ENCODE measurements at regions not wholly inside any gene's neighbourhood (a gene's known extent, or its start where the extent isn't known, plus 50 kb on each side); places are given as distances from the start of the nearest gene placed in this dataset.

DNA sequence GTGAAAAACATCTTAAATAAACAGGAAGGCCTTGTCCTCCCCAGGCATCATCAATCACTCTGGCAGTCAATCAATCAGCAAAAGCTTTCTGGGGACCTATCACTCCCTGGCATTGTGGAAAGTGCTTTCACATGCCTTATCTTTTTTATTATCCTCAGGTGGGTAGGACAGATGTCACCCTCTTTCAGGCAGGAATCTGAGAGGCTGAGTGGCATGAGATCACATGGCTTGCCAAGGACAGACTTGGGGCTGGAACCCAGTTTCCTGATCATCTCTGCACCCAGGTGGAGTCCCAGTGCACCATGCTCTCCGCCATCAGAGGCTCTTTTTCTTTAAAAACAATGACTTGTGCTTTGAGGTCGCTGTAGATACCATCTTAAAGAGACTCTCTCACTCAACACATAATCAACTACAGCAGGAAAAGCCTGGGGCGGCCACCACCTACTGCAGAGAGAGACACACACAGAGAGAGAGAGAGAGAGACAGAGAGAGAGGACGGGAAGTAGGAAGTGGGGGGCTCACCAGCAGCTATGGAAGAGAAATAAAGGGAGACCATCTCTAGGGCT lies 282.7 kb downstream of the PTTG2 start:
- DNase-seq (ENCODE audit: low read depth, low spot score): no peak
- ATAC-seq: no peak

More for the DNA sequence above, 282.7 kb downstream of the PTTG2 start:
- no peak overlapping the region for H3K27ac ChIP-seq (ENCODE audit: low read depth, low read length)
- intact Hi-C loops (cut with micrococcal nuclease): no loop called here
- no peak overlapping the region for H3K9ac ChIP-seq (ENCODE audit: low read length)
- H3K9me3 ChIP-seq (ENCODE audit: control insufficient read depth in 1 of 2, insufficient read depth in 1 of 2, low read depth in 1 of 2, low read length in 2 of 2): no peaks in the 10 kb centered on the region
- ChIA-PET POLR2A (no interaction called here), CTCF (no interaction called here), RAD21 (ENCODE audit: low non-redundant PET in 1 of 2, low total read pairs in 2 of 2, uncharacterized antibody in 2 of 2, unreplicated experiment in 2 of 2) (no interaction called here)
- TF ChIP-seq REST (IDR thresholded peaks at IDR 0.05; ENCODE audit: low read depth) (no peak), POLR2AphosphoS5 (IDR thresholded peaks at IDR 0.05; ENCODE audit: low read depth, low read length) (no peak), TCF7L2 (IDR thresholded peaks at IDR 0.05; ENCODE audit: borderline replicate concordance, extremely low read depth, insufficient read depth, insufficient read length) (no peak), ELF1 (IDR thresholded peaks at IDR 0.05; ENCODE audit: borderline replicate concordance, low read depth) (no peak), SP1 (IDR thresholded peaks at IDR 0.05; ENCODE audit: low read depth) (no peak), CBX3 (IDR thresholded peaks at IDR 0.05; ENCODE audit: low read depth) (no peak), MAX (IDR thresholded peaks at IDR 0.05) (no peak)
- TF ChIP-seq, protein P1, sequence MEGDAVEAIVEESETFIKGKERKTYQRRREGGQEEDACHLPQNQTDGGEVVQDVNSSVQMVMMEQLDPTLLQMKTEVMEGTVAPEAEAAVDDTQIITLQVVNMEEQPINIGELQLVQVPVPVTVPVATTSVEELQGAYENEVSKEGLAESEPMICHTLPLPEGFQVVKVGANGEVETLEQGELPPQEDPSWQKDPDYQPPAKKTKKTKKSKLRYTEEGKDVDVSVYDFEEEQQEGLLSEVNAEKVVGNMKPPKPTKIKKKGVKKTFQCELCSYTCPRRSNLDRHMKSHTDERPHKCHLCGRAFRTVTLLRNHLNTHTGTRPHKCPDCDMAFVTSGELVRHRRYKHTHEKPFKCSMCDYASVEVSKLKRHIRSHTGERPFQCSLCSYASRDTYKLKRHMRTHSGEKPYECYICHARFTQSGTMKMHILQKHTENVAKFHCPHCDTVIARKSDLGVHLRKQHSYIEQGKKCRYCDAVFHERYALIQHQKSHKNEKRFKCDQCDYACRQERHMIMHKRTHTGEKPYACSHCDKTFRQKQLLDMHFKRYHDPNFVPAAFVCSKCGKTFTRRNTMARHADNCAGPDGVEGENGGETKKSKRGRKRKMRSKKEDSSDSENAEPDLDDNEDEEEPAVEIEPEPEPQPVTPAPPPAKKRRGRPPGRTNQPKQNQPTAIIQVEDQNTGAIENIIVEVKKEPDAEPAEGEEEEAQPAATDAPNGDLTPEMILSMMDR (IDR thresholded peaks at IDR 0.05 in 2 of 3, conservative IDR thresholded peaks at IDR 0.05 in 1 of 3; ENCODE audit: borderline replicate concordance in 1 of 3, insufficient read depth in 1 of 3, low read depth in 2 of 3, low read length in 2 of 3): no peak
- TF ChIP-seq, protein P2, sequence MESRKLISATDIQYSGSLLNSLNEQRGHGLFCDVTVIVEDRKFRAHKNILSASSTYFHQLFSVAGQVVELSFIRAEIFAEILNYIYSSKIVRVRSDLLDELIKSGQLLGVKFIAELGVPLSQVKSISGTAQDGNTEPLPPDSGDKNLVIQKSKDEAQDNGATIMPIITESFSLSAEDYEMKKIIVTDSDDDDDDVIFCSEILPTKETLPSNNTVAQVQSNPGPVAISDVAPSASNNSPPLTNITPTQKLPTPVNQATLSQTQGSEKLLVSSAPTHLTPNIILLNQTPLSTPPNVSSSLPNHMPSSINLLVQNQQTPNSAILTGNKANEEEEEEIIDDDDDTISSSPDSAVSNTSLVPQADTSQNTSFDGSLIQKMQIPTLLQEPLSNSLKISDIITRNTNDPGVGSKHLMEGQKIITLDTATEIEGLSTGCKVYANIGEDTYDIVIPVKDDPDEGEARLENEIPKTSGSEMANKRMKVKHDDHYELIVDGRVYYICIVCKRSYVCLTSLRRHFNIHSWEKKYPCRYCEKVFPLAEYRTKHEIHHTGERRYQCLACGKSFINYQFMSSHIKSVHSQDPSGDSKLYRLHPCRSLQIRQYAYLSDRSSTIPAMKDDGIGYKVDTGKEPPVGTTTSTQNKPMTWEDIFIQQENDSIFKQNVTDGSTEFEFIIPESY (IDR thresholded peaks at IDR 0.05; ENCODE audit: extremely low read depth, insufficient replicate concordance, low read length): no peak
- no peaks in the 10 kb centered on the region for H3K79me2 ChIP-seq (ENCODE audit: insufficient read depth, low read length)
- H3K9me2 ChIP-seq (ENCODE audit: insufficient read depth): no peaks in the 10 kb centered on the region
- H3K36me3 ChIP-seq (ENCODE audit: control insufficient read depth in 1 of 2, insufficient read depth in 2 of 2, low read length in 2 of 2): no peaks in the 10 kb centered on the region
- peaks cover 0 to 11% of the 10 kb centered on the region in 2 experiments; a peak in 1 of 4 replicates for H3K4me1 ChIP-seq (ENCODE audit: control insufficient read depth in 1 of 2, insufficient read depth in 2 of 2, low read length in 2 of 2)
- no peak overlapping the region for H3K4me3 ChIP-seq (replicated peaks in 1 of 2; ENCODE audit: low read depth in 1 of 2, low read length in 2 of 2)
- H2AFZ ChIP-seq (ENCODE audit: low read depth, low read length, poor library complexity, severe bottlenecking): no peak overlapping the region
- no TSS peak for BruUV-seq (replicated peaks)
- H3K27me3 ChIP-seq (ENCODE audit: insufficient read depth, low read length): no peaks in the 10 kb centered on the region
- no peaks in the 10 kb centered on the region for H4K20me1 ChIP-seq (ENCODE audit: insufficient read depth)
- H3K4me2 ChIP-seq (ENCODE audit: low read length): no peak overlapping the region
